BJ (cell line): ENCODE measurements at regions not wholly inside any gene's neighbourhood (a gene's known extent, or its start where the extent isn't known, plus 50 kb on each side); places are given as distances from the start of the nearest gene placed in this dataset.

Experiments
- CTCF ChIA-PET: fragments of 350-600 bp; formaldehyde crosslinking; extraction: SDS; loops from one replicate; lab custom pipeline; 2021; ENCODE audit warnings: antibody characterized with exemption, inconsistent platforms; lab: Yijun Ruan, JAX
- POLR2A ChIA-PET: fragments of 300-600 bp; sonication (Branson Sonifier 250); formaldehyde crosslinking; extraction: SDS; loops from one replicate; lab custom pipeline; 2021; ENCODE audit warnings: antibody characterized with exemption; lab: Charles Lee
- DNase-seq: peaks from one replicate; pipeline ENCODE4 v3.0.0-alpha.2; 2011; ENCODE audit warnings: low read depth
- H3K27me3 ChIP-seq: 2 replicates; pipeline ENCODE4 v1.6.0; 2011; ENCODE audit warnings: low read length; ENCODE audit not compliant: control insufficient read depth, insufficient read depth
- H3K36me3 ChIP-seq: 2 replicates; pipeline ENCODE4 v1.5.1; 2011; ENCODE audit warnings: low read length; ENCODE audit not compliant: control insufficient read depth, insufficient read depth
- H3K4me3 ChIP-seq: 2 replicates; pipeline ENCODE4 v1.5.1; 2011; ENCODE audit warnings: low read depth, mild to moderate bottlenecking, control low read depth, low read length
- TF ChIP-seq, protein P1 (sequence below): IDR thresholded peaks from 2 replicates; pipeline ENCODE4 v1.5.1; 2011; ENCODE audit warnings: low read depth, mild to moderate bottlenecking, control low read depth, inconsistent platforms, low read length, moderate library complexity; ENCODE audit not compliant: insufficient read depth

DNA sequence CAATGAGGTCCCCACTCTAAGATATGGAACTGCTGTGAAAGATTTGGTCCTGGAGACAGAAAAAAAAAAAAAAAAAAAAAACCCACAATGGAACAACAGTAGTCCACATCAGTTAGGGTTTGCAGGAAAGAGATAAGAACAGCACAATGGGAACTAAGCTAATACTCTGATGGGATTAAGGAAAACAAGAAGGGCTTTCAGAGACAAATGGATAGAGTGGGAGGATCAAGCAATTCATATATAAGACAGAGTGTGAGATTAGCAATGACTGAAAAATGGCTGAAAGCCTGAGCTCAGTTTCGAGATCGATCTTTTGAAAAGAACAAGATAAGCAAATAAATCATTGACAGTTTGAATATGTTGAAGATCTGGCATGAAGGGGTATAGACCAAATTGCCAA, 188.4 kb upstream of the TRPC5 start:
- H3K36me3 ChIP-seq: no peaks in the 10 kb centered on the region
- TF ChIP-seq, protein P1, sequence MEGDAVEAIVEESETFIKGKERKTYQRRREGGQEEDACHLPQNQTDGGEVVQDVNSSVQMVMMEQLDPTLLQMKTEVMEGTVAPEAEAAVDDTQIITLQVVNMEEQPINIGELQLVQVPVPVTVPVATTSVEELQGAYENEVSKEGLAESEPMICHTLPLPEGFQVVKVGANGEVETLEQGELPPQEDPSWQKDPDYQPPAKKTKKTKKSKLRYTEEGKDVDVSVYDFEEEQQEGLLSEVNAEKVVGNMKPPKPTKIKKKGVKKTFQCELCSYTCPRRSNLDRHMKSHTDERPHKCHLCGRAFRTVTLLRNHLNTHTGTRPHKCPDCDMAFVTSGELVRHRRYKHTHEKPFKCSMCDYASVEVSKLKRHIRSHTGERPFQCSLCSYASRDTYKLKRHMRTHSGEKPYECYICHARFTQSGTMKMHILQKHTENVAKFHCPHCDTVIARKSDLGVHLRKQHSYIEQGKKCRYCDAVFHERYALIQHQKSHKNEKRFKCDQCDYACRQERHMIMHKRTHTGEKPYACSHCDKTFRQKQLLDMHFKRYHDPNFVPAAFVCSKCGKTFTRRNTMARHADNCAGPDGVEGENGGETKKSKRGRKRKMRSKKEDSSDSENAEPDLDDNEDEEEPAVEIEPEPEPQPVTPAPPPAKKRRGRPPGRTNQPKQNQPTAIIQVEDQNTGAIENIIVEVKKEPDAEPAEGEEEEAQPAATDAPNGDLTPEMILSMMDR: no peak
- no peak for DNase-seq
- ChIA-PET POLR2A (no interaction called here), CTCF (no interaction called here)
- H3K4me3 ChIP-seq: no peak overlapping the region
- no peaks in the 10 kb centered on the region for H3K27me3 ChIP-seq

DNA sequence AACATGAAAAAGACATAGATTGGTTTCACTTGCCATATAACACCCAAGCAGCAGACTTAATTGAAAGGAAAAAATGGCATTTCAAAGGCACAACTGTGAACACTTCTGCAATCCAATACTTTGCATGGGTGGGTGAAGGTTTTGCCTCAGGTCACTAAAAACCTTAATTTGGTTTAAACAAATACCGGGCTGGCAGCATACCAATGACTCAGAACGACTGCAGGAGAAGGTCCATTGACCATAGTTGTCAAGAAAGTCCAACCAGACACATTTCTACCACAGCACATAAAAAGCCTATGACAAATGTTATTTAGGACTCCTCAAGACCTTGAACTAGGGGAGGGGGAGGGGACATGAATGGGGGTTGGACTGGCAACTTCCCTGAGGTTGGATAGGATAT, 183.6 kb upstream of the TRPC5 start:
- no peaks in the 10 kb centered on the region for H3K27me3 ChIP-seq
- no peak for DNase-seq
- TF ChIP-seq, protein P1: no peak
- CTCF ChIA-PET: no interaction called here
- POLR2A ChIA-PET: no interaction called here
- H3K4me3 ChIP-seq: no peak overlapping the region
- H3K36me3 ChIP-seq: no peaks in the 10 kb centered on the region

DNA sequence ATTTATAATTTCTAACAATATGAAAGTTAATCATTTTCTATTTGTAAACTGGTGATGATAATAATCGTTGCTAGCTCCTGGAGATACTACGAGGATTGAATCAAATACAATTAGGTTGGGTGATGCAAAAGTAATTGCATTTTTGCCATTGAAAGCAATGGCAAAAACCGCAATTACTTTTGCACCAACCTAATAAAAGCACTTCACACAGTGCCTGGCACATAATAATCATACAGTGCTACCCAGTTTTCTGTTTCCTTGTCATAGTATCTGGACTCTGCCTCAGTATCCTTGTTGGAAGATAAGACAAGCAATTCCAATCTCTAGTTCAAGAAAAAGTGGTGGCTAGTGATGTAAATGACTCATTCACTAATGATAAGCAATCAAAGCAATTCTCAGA, 176.8 kb upstream of the TRPC5 start:
- TF ChIP-seq, protein P1: no peak
- no peak for DNase-seq
- ChIA-PET CTCF (no interaction called here), POLR2A (no interaction called here)
- Histone ChIP-seq H3K27me3 (no peaks in the 10 kb centered on the region), H3K36me3 (no peaks in the 10 kb centered on the region), H3K4me3 (no peak overlapping the region)

DNA sequence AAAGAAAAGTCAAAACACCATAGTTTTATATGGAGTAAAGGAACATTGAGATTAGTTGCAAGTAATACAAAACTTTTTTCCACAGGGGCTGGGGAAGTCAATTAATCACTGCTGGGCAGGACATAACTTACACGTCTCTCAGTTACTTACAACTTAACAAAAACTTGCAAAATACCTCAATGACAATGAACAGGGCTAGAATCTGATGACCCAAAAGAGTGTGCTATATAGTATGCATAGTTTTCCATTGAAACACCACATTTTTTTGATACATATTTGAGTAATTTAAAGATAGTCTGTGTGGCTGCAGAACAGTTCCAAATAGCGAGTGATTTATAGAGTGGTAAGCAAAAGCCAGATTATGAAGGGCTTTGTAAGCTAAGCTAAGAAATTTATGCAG, 172.3 kb upstream of the TRPC5 start:
- H3K36me3 ChIP-seq: no peaks in the 10 kb centered on the region
- H3K27me3 ChIP-seq: no peaks in the 10 kb centered on the region
- ChIA-PET CTCF (no interaction called here), POLR2A (no interaction called here)
- no peak for DNase-seq
- H3K4me3 ChIP-seq: no peak overlapping the region
- TF ChIP-seq, protein P1: no peak

DNA sequence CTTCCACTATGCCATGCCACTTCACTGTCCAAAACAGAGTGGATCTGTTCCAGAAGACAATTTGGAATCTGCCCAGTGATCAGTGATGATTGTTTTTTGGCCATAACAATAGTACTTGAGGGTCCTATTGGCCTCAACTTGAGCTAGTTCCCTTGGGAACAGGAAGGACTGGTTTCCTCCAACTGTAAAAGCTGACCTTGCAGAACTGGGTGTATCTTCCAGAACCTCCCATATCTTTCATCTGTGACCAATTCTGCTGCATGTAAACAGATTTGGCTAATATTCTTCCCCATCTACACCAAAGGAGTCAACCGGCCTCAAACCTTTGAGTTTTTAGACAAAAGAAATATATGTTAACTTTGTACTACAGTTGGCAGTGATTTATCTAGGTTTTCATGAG, 165.1 kb upstream of the TRPC5 start:
- H3K27me3 ChIP-seq: no peaks in the 10 kb centered on the region
- H3K36me3 ChIP-seq: no peaks in the 10 kb centered on the region
- no peak overlapping the region for H3K4me3 ChIP-seq
- TF ChIP-seq, protein P1: no peak
- ChIA-PET CTCF (no interaction called here), POLR2A (no interaction called here)
- no peak for DNase-seq

DNA sequence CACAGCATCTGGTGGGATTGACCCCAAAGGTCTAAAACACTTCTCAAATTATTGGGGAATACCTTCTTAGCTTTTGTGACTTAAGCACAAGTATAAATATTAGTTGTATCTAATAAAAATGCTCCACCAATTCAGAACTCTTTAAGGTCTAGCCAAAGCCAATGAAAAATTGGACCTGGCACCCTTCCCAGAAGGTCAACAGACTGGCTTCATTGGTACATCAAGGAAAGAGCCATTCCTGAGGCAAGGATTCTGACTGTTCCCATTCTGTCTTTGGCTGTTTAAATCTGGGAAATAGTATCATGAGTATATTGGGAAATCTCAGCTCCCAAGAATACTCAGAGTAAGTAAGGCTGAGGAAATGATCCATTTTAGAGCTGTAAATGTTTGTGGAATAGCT, 153.0 kb upstream of the TRPC5 start:
- Histone ChIP-seq H3K4me3 (no peak overlapping the region), H3K27me3 (no peaks in the 10 kb centered on the region), H3K36me3 (no peaks in the 10 kb centered on the region)
- ChIA-PET POLR2A (no interaction called here), CTCF (no interaction called here)
- TF ChIP-seq, protein P1: no peak
- no peak for DNase-seq
